SKM-1 treated with dmso at 0.1 percent for 144 hours (cell line): ENCODE measurements at regions not wholly inside any gene's neighbourhood (a gene's known extent, or its start where the extent isn't known, plus 50 kb on each side); places are given as distances from the start of the nearest gene placed in this dataset.
A peak's percentile ranks its signal among the peaks of the same experiment; 100 is the strongest.

Source experiments
- DNase-seq: peaks from one replicate; lab custom pipeline; 2025; ENCODE audit not compliant: unreplicated experiment; lab: John Stamatoyannopoulos, UW

GRCh38 chr2:207256476-207257207, 90.9 kb upstream of the KLF7 start:
- no peak for DNase-seq

DNA sequence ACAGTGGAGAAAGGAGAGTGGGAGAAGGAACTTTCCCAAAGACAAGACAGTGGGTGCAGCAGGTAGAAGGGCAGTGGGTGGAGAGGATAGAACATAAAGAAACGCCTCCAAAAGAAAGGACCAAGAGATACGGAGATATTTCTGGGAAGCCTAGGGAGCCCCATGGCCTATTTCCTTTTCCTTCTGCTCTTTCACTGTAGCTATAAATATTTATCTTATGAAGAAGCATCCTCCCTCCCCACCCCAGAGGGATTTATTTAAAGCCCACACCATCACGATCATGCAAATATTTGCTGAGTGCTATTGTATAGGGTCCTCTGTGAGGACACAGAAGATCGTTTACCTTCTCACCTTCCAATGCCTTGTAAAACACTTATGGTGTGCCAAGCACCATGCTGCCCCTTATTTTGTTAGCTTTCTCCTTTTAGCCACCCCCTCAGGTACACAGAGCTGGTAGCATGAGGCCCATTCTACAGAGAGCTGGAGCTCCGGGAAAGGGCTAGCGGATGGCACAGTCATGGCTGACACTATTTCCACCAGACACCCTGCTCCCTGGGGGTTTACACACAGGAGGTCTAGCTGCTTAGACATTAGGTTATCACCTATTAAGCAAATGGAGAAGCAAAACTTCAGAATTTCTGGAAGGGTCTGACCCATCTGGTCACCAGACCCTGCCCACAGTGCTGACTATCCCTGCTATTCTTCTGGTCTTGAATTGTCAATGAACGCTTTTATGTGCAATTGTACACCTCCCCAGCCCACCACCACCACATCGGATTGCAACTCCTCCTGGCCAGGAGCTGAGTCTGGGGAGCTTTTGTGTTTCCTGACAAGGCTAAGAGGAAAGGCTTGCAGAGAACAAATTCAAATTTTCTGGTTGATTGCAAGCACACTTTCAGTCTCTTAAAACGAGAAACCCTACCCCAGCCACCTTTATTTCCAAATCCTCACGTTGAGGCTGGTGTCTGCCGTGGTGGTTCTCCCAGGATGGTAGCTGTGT, 91.8 kb upstream of the KLF7 start:
- no peak for DNase-seq

- no peak for DNase-seq
Measured at GRCh38 chr2:207258263-207258991, 92.7 kb upstream of the KLF7 start.

- no peak for DNase-seq
Measured at GRCh38 chr2:207260021-207260420, 94.3 kb upstream of the KLF7 start.

GRCh38 chr2:207260947-207261346, 95.2 kb upstream of the KLF7 start:
- DNase-seq, result no peak

GRCh38 chr2:207264310-207264709, 98.6 kb upstream of the KLF7 start:
- no peak for DNase-seq

DNA sequence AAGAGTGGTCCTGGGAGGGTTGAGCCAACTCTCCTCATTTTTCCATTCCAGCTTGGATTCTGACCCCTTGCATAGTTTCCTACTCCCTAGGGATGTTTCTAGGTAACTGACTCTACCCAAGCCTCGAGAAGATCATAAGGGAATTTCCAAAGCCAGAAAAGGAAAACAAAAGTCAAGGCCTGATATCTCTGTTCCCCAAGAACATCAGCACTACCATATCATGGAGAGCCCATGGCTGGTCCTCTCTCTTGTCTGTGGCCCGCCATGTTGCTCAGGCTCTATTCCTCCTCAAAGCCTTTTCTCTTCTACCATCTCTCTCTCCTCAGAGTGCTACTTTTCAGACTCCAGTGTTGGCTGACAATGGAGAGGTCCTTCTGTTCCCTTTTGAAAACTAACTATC, 99.6 kb upstream of the KLF7 start:
- no peak for DNase-seq

DNA sequence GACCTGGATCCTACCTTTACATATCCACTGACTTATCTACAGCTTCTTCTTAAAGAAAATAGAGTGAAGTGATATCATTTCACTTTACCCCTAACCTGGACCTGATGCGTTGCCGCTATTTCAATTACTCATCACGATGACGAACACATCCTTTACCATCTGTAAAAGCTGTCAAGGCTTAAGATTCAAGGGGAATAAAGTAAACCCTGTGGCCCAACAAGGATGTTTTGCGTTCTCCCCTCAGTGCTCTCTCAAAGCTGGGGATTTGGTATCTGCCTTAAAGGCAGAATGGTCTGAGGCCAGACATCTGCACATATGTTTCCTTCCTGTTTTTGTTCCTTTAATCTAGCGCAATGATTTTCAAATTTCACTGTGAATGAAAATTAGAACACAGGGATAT, 100.1 kb upstream of the KLF7 start:
- DNase-seq, result no peak

DNA sequence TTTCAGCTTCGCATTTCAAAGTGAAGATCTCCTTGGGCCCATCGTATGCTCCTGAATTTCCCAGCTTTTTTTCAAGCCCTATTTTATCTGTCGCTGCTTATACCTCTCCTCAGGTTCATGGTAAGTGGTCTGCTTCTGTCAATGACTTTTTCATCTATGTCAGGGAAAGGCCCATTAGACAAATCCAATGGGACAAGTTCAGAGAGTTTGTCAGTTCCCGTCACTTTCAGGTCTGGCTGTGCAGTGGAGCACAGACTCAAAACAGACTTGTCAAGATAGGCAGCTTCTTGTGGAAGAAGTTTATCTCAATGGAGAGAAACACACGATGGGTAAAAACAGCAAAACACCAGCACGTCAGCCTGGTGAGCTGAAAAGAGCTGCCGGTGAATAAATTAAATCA, 100.9 kb upstream of the KLF7 start:
- DNase-seq, result no peak

DNA sequence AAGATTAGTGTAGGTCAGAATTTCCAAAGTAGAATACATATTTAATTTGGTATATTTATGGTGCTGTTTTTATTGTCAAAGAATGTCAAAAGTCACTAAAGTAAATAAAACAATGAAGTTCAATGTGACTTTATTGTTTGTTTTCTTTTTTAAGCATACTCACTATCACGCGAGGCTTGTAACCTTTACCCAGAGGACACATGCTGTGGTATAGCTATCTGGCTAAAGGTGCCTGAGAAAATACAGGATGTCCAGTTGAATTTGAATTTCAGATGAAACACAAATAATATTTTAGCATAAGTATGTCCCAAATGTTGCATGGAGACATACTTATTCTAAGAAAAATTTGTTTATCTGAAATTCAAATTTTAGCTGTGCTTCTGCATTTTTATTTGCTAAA, 103.3 kb upstream of the KLF7 start:
- DNase-seq, result no peak

DNA sequence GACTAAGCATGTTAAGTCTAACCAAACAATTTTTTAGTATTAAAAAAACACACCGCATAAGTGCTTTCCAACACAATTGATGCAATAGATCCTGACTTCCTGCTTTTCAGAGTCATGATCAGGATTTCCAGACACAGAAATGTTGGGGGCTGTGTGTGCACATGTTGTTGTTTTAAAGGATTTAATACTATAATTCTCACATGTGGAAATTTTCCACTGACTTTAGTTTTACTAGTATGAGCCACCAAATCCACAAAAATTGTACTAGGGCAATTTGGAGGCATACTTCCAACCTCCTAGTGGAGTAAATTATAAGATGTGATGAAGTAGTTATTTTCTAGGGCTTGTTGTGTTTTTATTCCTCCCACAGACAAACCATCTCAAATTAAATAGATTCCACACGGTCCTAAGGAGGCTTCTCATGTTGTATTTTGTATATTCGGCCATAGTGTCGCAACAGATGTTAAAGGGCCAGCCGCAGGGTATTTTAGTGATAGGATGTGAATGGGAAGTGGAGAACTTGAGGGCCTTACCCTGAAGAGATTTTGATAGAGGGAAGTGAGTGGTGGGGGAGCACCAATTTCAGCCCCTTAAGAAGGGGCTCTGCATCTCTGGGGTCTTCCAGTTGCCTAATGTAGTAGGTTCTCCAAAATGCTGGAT, 108.9 kb upstream of the KLF7 start:
- no peak for DNase-seq

GRCh38 chr2:207275779-207276178, 110.0 kb upstream of the KLF7 start:
- DNase-seq, result no peak

DNA sequence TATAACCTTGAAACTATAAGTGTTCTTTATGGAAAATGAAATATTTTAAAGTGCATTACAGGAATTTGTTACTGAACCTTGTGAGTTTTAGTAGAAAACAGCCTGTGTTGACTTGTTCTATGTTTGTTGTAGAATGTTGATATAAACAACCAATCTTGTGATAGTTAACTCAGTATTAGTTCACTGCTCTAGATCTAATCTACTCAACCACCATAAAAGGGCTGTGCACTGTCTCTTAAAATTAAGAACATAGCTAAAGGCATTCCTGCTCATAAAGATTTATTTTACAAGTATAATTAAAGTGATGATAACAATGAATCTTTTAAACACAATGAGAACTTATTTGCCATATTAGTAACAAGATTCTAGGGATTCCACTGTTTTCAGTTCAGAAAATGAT, 110.5 kb upstream of the KLF7 start:
- no peak for DNase-seq

- DNase-seq, result no peak
Measured at GRCh38 chr2:207276858-207277257, 111.1 kb upstream of the KLF7 start.

GRCh38 chr2:207279520-207279919, 113.8 kb upstream of the KLF7 start:
- no peak for DNase-seq

- DNase-seq, result no peak
Measured at GRCh38 chr2:207281436-207281835, 115.7 kb upstream of the KLF7 start.

GRCh38 chr2:207282916-207283315, 117.2 kb upstream of the KLF7 start:
- no peak for DNase-seq

- peak; percentile 38 for DNase-seq
Measured at GRCh38 chr2:207283356-207283755, 117.6 kb upstream of the KLF7 start.

DNA sequence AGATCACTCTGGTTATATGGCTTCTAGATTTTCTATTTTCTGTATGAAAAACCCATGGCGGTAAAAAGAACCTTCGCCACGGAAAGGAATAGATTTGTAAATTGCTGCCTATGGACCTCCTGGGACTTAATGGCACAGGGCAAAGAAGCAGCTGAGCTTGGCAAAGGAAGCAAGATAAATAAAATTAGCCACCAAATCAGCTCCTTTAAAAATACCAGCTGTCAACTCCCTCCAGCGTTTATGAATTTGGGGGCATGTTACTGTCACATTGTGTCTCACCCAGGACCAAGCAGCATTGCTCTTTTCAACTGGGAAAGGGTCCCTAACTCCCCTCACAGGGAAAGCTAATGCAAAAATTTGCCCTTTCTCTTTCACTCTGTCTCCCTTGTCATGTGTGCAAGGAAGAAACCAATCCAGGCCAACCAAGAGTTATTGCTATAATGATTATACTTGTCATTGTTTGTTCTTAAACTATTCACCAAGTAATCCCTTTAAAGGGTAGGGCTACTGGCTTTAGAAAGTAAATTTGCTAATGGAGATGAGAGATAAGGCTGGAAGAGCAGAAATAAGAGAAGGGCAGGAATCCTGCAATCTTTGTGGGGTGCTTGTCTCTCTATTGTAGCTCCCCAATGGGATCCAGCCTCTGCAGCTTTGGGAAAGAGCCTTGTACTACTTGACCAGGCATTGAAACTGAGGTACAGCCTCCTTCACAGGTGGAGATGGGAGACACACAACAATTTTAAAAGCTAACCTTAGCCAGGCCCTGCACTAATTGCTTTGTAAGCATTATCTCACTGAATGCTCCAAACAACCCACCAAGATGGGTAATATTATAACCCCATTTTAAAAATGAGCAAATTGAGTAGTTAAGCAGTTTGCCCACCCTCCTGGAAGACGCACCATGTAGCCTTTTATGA, 119.1 kb upstream of the KLF7 start:
- DNase-seq, result no peak

DNA sequence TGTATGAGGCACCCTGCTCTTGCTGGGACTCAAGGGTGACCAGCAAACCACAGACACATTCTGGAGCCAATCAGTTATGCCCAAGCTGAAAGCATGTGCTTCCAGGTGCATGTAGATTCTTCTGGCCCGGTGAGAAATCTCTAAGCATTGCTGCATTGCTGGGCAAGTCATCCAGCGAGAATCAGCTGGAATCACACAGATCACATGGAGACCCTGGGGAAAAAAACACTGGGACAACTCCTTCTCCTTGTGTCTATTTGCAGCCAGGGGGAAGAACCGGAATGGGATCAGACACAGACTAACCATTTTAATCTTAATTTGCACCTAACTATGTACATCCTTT, 119.7 kb upstream of the KLF7 start:
- DNase-seq, result no peak
